Right kidney (tissue), 1 donor: ENCODE measurements at regions not wholly inside any gene's neighbourhood (a gene's known extent, or its start where the extent isn't known, plus 50 kb on each side); places are given as distances from the start of the nearest gene placed in this dataset.
"Not testable (repeated sequence)": the region's sequence is repeated elsewhere in the genome, so short reads cannot be mapped to it uniquely, and the experiment has no call there.

Source experiments
- DNase-seq: peaks from one replicate; pipeline ENCODE4 v3.0.0-alpha.2; 2016

DNA sequence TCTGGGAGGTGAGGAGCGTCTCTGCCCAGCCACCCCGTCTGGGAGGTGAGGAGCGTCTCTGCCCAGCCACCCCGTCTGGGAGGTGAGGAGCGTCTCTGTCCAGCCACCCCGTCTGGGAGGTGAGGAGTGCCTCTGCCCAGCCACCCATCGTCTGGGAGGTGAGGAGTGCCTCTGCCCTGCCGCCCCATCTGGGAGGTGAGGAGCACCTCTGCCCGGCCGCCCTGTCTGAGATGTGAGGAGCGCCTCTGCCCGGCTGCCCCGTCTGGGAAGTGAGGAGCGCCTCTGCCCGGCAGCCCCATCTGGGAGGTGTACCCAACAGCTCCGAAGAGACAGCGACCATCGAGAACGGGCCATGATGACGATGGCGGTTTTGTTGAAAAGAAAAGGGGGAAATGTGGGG, 482.1 kb upstream of the GNPDA2 start:
- DNase-seq: not testable (repeated sequence)

DNA sequence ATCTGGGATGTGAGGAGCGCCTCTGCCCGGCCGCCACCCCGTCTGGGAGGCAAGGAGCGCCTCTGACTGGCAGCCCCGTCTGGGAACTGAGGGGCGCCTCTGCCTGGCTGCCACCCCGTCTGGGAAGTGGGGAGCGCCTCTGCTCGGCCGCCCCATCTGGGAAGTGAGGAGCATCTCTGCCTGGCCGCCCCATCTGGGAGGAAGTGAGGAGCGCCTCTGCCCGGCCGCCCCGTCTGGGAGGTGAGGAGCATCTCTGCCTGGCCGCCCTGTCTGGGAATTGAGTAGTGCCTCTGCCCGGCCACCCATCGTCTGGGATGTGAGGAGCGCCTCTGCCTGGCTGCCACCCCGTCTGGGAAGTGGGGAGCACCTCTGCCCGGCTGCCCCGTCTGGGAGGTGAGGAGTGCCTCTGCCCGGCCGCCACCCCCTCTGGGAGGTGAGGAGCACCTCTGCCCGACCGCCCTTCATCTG, 481.5 kb upstream of the GNPDA2 start:
- not testable (repeated sequence) for DNase-seq

DNA sequence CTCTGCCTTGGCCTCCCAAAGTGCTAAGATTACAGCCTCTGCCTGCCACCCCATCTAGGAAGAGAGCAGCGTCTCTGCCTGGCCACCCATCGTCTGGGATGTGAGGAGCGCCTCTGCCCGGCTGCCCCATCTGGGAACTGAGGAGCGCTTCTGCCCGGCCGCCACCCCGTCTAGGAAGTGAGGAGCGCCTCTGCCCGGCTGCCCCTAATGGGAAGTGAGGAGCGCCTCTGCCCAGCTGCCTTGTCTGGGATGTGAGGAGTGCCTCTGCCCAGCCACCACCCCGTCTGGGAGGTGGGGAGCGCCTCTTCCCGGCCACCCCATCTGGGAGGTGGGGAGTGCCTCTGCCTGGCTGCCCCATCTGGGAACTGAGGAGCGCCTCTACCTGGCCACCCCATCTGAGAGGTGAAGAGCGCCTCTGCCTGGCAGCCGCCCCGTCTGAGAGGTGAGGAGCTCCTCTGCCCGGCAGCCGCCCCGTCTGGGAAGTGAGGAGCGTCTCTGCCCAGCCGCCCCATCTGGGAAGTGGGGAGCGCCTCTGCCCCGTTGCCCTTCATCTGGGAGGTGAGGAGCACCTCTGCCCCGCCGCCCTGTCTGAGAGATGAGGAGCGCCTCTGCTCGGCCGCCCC, 481.0 kb upstream of the GNPDA2 start:
- not testable (repeated sequence) for DNase-seq

DNA sequence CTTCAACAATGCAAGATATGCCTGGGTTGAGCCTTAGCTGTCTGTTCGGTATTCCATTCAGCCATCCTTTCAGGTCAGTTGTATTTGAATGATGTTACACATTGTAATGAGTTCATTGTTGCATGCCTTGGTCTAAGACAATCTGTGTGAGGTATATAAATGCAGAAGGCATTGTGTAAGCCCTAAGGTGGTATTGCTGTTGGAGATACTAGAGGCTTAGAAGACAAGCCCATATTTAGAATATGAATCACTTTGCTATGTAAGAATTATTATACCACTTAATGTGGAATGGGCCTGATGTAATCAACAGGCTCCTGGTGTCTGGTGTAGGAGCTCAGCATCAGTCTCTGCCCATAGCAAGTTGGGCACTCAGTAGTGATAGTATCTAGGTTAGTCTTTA, 473.4 kb upstream of the GNPDA2 start:
- no peak for DNase-seq

DNA sequence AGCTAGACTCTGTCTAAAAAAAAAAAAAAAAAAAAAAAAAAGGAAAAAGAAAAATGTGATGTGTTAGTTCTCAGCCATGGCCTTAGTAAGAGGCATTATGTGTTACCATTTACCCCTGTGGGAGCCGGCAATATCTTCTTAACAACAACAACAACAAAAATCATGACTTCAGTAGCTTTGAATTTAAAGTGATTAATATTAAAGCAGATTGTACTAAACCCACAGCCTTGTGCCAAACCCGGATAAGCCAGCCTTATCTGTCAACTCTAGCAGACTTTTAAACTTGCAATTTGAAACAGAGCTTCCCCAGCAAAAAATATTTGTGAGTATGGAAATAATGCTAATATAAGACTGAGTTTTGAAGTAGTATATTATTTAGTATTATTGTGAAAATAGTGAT, 462.1 kb upstream of the GNPDA2 start:
- no peak for DNase-seq

DNA sequence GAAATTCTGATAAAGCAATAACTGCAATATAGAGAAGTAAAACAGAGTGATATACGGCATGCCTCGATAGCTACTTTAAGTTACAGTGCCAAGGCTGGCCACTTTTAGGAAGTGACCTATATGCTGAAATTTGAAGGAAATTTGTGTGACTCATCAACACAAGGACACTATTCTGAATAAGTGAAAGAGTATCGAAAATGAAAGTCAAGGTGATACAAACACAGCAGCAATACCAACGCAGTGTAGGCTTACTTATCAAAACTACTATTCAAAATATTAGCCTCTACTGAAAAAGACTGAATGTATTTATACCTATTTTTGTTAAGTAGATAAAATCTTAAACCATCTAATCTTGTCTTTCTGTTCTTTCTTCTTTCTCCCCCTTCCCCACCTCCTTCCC, 459.9 kb upstream of the GNPDA2 start:
- DNase-seq: no peak

DNA sequence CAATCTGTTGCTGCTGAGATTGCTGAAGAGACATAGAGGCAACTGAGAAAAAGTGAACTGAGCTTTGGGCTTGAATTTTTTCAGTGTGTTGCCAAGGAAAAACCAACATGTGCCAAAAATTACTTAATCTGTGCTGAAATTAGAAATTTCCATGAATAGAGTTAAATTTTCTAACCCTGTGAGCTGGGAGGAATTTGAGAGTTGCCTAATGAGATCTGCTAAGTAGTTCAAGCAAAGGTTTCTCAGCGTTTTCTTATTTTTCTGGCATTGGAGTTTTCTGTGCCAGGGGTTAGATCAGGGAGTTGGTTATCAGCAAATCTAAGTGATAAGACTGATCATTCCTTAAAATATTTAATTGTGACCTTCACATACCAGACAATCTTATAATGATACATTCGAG, 457.5 kb upstream of the GNPDA2 start:
- no peak for DNase-seq

DNA sequence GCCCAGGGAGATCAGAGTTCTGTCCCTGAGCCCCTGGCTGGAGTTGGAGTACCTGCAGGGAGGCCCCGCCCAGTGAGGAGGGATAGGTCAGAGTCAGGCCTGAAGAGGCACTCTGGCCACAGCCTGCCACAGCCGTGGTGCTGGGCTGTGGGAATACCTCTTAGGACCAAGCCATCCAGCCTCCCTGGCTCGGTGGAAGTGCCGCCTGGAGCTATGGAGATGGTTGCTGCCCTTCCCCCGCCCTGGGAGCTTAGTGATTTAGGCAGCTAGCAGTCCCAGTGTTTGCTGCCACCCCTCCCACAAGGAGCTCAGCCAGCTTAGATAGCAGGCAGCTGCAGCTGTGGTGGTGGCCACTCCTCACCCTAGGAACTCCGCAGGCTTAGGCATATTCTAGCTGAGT, 446.3 kb upstream of the GNPDA2 start:
- DNase-seq: no peak

DNA sequence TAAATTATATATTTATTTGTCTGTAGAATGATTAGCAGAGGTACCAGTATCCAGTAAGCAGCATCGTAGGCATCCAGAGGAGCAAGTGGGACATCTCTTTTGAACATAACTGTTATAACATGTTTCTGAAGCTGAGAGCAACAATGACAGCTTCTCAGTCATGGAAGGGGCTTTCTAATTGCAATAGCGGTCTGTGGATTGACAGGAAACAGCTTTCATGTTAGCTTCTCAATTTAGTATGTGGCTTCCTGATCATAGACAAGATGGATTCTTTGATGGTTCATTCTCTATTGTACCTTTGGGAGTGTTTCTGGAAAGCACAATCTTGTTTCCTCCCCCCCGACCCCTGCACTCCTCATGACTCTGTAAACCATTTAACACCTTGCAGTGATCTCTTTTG, 434.6 kb upstream of the GNPDA2 start:
- no peak for DNase-seq

DNA sequence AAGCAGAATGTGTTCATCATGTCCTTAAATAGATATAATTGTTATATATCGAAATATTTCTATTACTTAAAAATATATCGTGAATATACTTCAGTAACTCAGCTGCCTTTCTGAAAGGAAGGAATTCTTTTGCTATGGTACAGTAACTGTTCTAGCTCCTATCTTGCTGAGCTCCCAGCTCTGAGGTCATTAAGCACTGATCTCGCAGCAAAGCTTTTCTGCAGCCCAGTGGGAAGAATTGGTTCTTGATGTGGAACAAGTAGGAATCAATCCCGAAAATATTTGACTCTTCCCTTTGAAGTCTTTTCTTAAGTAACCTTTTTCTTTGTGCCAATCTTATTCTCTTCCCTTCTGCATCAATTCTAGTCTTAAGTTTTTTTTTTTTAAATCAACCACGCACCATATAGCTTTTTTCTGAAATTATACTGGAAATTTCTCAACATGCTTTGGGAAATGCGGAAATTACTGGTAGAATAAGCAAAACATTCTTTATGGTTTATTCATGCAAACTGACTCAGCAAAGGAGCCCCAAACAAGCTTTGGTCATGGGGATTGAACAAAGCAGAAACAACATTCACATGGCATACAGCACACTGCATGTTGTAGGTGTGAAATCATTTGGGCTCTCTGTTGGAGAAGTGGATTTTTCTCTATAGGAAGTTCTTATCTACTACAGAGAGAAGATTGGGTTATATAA, 428.9 kb upstream of the GNPDA2 start:
- no peak for DNase-seq

DNA sequence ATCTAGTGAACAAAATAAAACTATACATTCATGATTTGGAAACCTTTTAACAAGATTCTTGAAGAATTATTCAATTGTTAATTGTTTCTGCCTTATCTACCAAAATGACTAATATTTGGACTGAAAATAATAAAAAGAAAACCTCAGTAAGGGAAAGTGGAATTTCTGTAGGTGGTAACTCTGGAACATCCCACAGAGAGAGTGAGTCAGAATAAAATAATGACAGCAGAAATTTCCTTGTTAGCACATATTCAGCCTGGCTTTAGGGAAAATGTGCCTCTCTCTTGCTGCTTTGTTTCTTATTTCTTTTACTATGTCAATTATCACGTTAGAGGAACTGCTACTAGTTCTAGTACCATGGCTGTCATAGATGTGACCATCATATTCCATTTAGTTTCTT, 421.5 kb upstream of the GNPDA2 start:
- DNase-seq: no peak

DNA sequence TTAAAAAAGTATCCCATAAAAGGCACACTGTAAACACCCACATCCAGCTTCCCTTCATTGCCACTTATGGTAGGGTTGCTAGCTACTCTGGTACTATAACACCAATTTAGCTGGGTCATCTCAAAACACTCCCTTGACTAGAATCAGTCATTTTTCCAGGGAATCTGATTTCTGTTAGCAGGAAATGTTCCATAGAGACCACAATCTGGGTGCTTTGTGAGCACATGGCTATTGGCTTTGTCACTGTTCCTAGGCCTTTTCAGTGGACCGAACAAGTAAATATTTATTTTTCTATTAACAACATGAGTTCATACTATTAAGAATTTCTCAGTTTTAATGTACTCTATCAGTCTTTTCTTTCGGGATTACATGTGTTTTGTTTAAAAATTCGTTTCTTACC, 404.7 kb upstream of the GNPDA2 start:
- no peak for DNase-seq

DNA sequence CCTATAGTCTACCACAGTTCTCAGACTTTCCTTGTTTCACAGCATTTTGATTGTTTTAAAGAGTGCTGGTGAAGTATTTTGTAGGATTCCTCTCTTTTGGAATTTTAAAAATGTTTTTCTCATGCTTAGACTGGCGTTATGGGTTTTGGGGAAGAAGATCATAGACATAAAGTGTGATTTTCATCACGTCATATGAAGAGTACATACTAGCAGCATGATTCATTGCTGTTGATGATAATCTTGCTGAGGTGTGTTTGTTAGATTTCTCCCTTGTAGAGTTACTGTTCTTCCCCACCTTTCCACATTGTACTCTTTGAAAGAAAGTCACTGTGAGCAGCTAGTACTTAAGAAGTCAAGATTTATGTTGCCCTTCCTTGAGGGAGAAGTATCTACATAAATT, 396.1 kb upstream of the GNPDA2 start:
- no peak for DNase-seq

DNA sequence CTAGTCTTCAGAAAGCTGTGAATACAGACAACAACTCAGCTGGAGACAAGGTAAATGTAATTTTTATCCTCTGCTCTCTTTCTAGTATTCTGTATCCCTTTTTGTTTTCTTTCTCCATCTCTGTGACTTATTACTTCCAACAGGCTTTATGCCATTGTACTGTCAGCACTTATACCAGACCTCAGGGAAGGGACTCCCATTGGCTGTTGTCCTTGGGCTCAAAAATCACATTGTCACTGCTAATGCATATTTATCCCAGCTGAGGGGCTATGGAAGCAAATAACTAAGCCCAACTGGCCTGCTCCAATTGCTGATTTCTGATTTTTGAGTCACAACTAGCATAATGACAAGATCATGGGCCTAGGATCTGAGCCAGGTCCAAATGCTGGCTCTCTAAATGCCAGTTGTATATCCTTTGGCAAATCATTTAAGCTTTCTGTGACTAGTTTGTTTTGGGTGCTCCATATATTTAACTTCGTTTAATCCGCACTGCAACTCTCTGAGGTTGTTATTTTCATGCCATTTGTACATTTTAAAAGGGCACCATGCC, 395.1 kb upstream of the GNPDA2 start:
- no peak for DNase-seq

DNA sequence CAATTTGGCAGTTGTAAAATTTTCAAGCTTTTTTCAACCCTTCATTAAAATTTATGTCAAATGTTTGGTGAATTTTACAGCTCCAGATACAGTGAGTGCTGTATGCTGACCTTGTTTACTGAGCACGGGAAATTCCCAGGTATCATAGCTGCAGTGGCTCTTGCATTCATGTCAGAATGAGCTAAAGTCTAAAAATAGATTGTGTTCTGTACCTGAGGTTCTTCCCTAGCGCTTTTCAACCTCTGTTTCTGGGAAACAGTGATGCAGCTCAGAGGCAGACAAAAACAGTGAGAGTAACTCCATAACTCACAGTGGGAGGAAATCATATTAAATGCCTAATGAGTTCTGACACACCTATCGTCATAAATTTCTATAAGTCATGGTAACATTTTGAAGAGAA, 393.8 kb upstream of the GNPDA2 start:
- DNase-seq: no peak

DNA sequence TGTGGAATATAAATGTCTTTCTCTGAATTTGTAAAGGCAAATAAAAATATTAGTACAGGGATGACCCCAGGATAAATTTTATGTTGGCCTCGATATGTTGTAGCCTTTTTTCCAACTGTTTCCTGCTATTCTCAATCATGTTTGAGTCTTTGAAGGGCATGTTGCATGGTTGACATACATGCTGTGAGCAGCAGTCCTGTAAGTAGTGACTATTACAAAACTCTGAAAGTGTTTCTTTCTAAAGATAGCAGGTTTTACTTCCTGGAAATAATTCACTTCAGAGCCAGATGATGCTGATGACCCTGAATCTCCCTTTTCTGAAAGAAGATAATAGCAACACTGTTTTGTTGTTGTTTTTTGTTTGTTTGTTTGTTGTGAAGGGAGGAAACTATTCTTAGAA, 393.0 kb upstream of the GNPDA2 start:
- DNase-seq: no peak

DNA sequence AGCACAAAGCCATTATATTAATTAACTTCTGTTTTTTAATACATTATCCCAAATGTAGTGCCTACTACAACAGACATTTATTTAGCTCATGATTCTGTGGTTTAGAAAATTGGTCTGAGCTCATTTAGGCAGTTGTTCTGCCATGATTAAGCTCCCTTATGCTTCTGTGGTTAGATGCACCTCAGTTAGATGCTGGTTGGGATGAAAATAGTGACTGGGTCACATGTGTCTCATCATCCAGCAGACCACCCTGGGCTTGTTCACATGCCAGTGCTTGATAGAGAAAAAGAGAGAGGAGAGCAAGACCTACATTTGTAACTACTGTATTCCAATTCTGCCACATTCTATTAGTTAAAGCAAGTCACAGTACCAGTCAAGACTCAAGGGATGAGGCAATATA, 376.4 kb upstream of the GNPDA2 start:
- no peak for DNase-seq

DNA sequence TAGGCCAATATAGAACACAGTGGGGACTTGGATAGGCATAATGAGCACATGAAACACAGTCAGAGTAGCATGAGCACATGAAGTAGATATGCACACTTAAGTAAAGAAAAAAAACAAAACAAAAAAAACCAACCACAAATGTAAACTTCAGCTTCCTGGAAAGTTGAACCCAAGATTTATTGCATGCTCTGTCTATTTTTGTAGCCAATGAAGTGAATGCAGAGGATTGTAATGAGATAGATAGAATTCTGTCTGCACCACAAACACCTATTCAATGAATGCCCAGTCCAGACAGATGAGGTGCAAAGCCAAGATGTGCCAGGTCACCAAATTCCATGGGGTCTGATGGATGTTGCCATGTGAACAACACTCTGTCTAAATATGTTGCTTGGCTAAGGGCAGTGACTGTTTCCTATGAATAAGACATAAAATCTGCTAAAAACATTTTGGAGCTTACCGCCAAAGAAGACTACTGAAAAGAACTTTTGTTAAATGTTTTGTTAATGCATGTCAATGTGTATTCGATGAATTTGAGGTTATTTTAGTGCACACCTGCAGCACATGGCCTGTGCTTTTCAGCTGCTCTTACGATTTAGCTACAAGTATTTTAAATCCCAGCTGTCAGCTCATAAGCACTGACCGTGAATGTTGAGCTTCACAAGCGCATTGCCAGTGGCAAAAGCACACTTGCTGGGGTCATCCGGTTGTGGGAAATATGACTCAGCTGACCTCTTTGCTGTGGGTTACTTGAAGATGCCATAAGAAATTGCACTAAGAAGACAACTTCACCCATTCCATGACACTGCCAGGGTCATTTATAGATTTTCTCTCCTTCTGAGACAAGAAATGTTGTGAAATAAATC, 374.8 kb upstream of the GNPDA2 start:
- no peak for DNase-seq

DNA sequence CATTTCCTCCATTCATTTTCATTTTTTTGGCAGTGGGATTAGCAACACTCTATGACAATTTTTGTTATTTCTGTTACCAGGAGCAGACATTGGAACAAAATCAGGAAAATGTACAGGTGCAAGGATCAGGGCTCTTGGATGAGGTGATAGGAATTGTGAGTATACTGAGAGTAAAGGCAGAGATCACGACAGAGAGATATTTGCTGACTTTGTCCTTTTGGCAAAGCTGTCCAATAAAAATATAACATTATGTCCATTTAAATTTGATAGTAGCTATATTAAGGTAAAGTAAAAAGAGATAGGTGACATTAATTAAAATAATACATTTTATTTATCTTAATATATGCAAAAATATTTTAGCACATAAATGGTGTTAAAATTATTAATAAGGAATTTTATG, 373.1 kb upstream of the GNPDA2 start:
- DNase-seq: no peak

DNA sequence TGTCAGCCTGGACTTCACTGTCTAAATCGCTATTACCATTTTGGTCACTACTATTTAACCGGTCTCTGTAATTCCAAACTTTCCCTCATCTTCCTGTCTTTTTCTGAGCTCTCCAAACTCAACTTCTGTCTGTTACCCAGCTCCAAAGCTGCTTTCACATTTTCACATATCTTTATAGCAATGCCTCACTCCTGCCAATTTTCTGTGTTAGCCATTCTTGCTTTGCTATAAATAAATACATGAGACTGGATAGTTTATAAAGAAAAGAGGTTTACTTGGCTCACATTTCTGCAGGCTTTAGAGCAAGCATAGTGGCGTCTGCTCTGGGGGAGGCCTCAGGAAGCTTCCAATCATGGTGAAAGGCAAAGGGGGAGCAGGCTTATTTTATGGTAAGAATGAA, 368.3 kb upstream of the GNPDA2 start:
- no peak for DNase-seq

DNA sequence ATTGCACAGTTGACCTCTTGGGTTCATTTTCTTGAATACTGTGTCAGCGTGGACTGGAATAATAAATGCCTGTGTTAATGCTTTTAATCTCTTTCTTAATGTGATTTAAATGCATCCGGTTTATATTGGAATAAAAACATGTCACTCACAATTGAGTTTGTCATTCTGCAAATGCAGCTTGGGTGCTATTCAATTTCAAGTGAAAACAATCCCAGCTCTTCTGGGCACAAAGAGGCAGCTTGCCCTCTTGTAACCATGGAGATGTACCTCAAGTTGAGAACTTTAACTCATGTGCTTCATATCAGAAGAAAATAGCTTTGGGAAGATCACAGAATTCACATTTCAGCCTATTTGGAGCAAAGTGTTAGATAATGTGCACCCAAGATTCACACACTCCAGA, 355.7 kb upstream of the GNPDA2 start:
- no peak for DNase-seq

DNA sequence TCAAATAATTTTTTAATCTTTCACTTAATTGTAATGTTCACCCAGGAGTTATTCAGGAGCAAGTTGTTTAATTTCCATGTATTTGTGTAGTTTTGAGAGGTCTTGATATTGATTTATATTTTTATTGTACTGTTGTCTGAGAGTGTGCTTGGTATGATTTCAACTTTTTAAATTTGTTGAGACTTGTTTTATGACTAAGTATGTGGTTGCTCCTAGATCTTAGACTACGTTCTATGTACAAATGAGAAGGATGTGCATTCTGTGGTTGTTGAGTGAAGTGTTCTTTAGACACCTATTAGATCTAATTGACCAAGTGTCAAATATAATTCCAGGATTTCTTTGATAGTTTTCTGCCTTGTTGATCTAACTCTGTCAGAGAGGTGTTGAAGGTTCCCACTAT, 353.3 kb upstream of the GNPDA2 start:
- DNase-seq: no peak

DNA sequence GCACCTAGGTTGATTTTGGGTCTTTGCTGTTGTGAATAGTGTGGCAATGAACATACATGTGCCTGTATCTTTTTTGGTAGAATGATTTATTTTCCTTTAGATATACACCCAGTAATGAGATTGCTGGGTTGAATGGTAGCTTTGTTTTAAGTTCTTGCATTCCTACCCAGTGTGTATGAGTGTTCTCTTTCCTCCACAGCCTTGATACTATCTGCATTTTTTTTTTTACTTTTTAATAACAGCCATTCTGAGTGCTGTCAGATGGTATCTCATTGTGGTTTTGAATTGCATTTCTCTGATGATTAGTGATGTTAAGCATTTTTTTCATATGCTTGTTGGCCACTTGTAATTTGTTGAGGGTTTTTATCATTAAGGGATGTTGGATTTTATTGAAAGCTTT, 351.8 kb upstream of the GNPDA2 start:
- no peak for DNase-seq
